ENCODE measurements at regions not wholly inside any gene's neighbourhood (a gene's known extent, or its start where the extent isn't known, plus 50 kb on each side); places are given as distances from the start of the nearest gene placed in this dataset.

DNA sequence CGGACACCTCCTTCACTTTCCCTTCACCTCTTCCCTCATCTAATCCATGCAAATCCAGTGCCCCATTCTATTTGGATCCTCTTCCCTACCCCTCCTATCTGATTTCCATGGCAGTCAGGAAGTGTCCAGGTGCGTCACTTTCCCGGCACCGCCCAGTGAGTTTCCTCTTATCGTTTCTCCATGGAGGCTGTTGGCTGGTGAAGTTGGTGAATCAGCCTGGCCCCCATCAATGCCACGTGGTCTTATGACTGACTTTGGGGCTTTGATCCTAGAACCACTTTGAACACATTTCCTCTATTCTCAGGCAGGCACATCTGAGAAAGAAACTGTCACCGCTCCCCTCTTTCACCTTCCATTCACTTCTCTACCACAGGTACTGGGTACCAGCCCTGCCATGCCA, 137.8 kb downstream of the CEP135 start:
- DNase-seq (ENCODE audit: low read depth in 2 of 2): no peak

DNA sequence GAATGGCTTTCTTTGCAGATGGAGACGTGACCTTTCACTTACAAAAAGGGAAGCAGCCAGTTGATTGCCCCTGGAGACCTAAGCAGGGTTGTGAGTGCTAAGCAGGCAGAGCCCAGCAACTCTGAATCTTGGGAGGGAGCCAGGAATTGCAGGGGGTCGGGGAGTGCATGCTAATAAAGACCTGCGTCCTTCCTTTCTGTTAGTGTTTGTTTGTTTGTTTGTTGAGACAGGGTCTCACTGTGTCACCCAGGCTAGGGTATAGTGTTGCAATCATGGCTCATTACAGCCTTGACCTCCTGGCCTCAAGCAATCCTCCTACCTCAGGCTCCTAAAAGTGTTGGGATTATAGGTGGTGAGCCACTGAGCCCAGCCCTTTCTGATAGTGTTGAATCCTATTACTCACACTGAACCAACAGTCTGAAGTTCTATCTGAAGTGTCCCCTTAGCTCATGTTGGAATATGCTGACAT, 137.4 kb downstream of the CEP135 start:
- DNase-seq (ENCODE audit: low read depth in 2 of 2): no peak

DNA sequence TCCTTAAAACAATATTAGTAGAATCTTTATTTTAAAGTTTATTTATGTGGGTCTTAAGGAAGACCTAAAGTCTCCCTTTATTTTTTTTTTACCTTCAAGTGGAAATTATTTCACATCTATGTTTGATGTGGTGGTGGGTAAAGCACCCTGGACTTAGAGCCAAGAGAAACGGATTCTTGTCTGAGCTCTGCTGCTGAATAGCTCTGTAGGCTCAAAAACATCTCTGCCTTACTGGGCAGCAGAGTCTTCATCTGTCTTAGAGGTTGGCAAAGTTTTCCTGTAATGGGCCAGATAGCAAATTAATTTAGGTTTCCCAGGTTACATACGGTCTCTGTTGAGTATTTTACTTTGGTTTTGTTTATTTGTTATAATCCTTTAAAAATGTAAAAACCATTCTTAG, 136.5 kb downstream of the CEP135 start:
- no peak for DNase-seq (ENCODE audit: low read depth in 2 of 2)

DNA sequence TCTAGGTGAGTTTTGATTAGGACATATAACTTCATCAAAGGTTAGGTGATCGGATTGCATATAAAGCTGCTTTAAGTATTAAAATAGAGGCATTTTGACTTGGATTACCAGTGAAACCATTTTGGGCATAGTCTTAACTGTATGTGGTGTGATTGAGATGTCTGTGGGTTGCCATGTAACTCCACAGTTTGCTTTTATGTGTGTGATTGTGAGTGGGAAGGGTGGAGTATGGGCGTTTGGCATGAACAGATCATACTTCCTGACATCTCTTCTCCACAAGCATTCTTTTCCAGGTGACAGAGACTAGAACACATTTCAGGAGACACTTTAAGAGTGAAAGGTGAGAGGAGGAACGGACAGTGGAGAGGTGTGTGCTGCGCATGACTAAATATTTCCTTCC, 136.1 kb downstream of the CEP135 start:
- DNase-seq (ENCODE audit: low read depth in 2 of 2): no peak
